Uterus (tissue), 3 donors: ENCODE measurements at regions not wholly inside any gene's neighbourhood (a gene's known extent, or its start where the extent isn't known, plus 50 kb on each side); places are given as distances from the start of the nearest gene placed in this dataset.

ENCODE experiments used
- DNase-seq, 2 donors: peaks; one replicate each; pipeline ENCODE4 v3.0.0-alpha.2; 2019 to 2020
- H3K27ac ChIP-seq, 2 donors: fragments of 200-600 bp; sonication (generic); 1 replicate in 1 of 2; 2 replicates in 1 of 2; pipeline ENCODE4 v1.5.1; 2016 to 2018
- H3K27me3 ChIP-seq, 2 donors: fragments of 200-600 bp; sonication (generic); one replicate each; pipeline ENCODE4 v1.5.1; 2018 to 2019; ENCODE audit warnings: control low read depth in 1 of 2
- H3K36me3 ChIP-seq, 2 donors: fragments of 200-600 bp; sonication (generic); one replicate each; pipeline ENCODE4 v1.5.1; 2019; ENCODE audit warnings: control low read depth in 1 of 2
- H3K4me1 ChIP-seq, 2 donors: fragments of 200-600 bp; sonication (generic); one replicate each; pipeline ENCODE4 v1.5.1; 2018 to 2019; ENCODE audit warnings: control low read depth in 1 of 2
- H3K4me3 ChIP-seq, 2 donors: fragments of 200-600 bp; sonication (generic); 1 replicate in 1 of 2; 2 replicates in 1 of 2; pipeline ENCODE4 v1.5.1; 2018 to 2019; ENCODE audit warnings: mild to moderate bottlenecking in 1 of 2
- H3K9me3 ChIP-seq, 2 donors: fragments of 200-600 bp; sonication (generic); one replicate each; pipeline ENCODE4 v1.5.1; 2019; ENCODE audit warnings: control low read depth in 1 of 2
- CTCF ChIP-seq, 4 experiments: fragments of 200-600 bp in 2 of 4; fragments of 450-650 bp in 2 of 4; sonication (generic) in 2 of 4; IDR thresholded peaks; one replicate each; pipeline ENCODE4 v1.5.1; 2016 to 2019; ENCODE audit warnings: antibody characterized with exemption in 4 of 4, mild to moderate bottlenecking in 2 of 4, moderate library complexity in 1 of 4
- POLR2A ChIP-seq, 2 donors: fragments of 450-650 bp; IDR thresholded peaks; one replicate each; pipeline ENCODE4 v1.6.1; 2016; ENCODE audit warnings: antibody characterized with exemption in 2 of 2, mild to moderate bottlenecking in 1 of 2, moderate library complexity in 1 of 2
- intact Hi-C: fragments of 100-400 bp; cut with DNase I; formaldehyde crosslinking; loops from one replicate; pipeline ENCODE4 v1.15.1; 2023; ENCODE audit warnings: low total_unique reads
- donor health status: DM: yes; HTN: yes; CAD: no.

DNA sequence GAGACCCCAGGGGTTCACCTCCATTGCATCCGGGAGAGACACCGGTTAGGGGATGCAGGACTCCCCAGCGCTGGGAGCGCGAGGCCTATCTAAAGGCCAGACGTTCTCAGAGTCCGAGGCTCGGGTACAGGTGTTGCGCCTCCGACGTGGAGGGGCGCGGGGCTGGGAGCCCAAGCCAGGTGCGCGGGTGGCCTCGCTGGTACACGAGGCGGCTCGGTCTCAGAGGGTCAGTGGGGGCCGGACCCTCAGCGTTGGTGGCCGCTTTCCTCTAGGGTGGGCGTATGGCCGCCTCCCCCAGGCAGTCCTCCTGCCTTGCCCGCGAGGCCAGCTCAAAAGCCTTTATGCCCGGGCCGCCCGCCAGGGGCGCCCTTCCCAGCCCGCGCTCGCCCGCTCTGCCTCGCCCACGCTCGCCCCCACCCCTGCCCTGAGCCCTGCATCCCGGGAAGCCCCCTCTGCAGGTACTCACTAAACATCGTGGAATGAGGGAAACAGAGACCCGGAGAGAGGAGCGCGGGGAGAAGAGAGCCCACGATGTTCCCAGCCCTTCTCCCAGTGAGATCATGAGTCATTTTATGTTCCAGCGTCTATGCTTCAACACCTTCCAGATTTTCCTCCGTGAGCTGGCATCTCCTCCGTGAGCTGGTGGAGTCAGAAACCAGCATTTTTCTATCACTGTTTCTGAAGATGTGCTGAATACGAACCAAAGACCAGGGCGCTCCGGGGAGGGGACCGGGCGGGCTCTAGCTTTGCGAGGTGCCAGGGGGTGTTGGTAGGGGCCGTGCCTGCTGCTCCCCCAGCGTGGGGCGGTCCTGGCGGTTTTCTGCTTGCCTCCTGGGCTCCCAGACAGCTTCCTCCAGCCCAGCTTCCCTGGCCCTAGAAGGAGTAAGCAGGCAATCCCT lies 73.8 kb downstream of the DIO3 start:
- intact Hi-C loops, result no loop called here
- H3K27me3 ChIP-seq, result no peaks in the 10 kb centered on the region
- DNase-seq, result no peak
- H3K36me3 ChIP-seq, result no peaks in the 10 kb centered on the region
- no peak overlapping the region for H3K4me3 ChIP-seq
- TF ChIP-seq POLR2A (IDR thresholded peaks at IDR 0.05) (no peak), CTCF (IDR thresholded peaks at IDR 0.05) (no peak)
- no peaks in the 10 kb centered on the region for H3K9me3 ChIP-seq
- H3K27ac ChIP-seq, result no peak overlapping the region
- H3K4me1 ChIP-seq, result no peaks in the 10 kb centered on the region

- Histone ChIP-seq H3K36me3 (no peaks in the 10 kb centered on the region), H3K27ac (no peak overlapping the region), H3K9me3 (no peaks in the 10 kb centered on the region), H3K4me3 (no peak overlapping the region), H3K27me3 (no peaks in the 10 kb centered on the region), H3K4me1 (no peaks in the 10 kb centered on the region)
- intact Hi-C loops, result no loop called here
- no peak for TF ChIP-seq CTCF (IDR thresholded peaks at IDR 0.05)
- no peak for TF ChIP-seq POLR2A (IDR thresholded peaks at IDR 0.05)
- DNase-seq, result no peak
Observed at GRCh38 chr14:101635749-101636560, 74.7 kb downstream of the DIO3 start.

DNA sequence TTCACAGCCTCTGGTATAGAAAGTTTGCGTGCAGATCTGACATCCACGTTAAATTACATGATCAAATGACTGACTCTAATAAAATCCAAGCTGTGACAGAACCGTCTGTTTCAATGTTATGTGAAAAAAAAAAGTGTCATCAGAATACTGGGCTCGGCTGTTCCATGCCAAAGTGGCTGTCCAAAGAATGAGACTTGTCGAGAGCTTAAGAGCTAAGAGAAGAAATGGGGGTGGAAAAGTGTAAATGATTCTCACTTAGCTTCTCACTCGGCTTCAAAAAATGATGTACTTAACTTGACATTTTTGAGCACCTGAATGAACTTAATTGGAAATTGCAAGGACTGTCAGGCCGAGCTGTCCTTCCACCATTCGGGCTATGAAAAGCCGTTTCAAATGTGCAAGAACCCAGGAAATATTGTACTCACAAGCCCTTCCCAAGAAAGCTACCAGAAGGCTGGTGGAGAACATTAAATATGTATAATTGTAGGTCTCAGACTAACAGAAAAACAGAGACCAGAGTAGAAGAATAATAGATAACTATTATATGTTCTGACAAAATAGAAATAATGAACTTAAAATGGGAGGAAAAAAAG lies 78.0 kb downstream of the DIO3 start:
- Histone ChIP-seq H3K27me3 (no peaks in the 10 kb centered on the region), H3K4me3 (no peak overlapping the region), H3K4me1 (no peaks in the 10 kb centered on the region), H3K36me3 (no peaks in the 10 kb centered on the region), H3K27ac (no peak overlapping the region), H3K9me3 (no peaks in the 10 kb centered on the region)
- no peak for DNase-seq
- TF ChIP-seq CTCF (IDR thresholded peaks at IDR 0.05) (no peak), POLR2A (IDR thresholded peaks at IDR 0.05) (no peak)
- intact Hi-C loops, result no loop called here

- no peak for DNase-seq
- TF ChIP-seq CTCF (IDR thresholded peaks at IDR 0.05) (no peak), POLR2A (IDR thresholded peaks at IDR 0.05) (no peak)
Observed at GRCh38 chr14:101643651-101644050, 82.4 kb downstream of the DIO3 start.

More at GRCh38 chr14:101643651-101644050, 82.4 kb downstream of the DIO3 start:
- Histone ChIP-seq H3K9me3 (peaks cover 0 to 2% of the 10 kb centered on the region in 2 donors), H3K4me3 (no peak overlapping the region), H3K36me3 (no peaks in the 10 kb centered on the region), H3K27me3 (no peaks in the 10 kb centered on the region), H3K4me1 (no peaks in the 10 kb centered on the region), H3K27ac (no peak overlapping the region)
- intact Hi-C loops, result no loop called here
